ENCODE measurements at regions not wholly inside any gene's neighbourhood (a gene's known extent, or its start where the extent isn't known, plus 50 kb on each side); places are given as distances from the start of the nearest gene placed in this dataset.

GRCh38 chr6:119791736-119792135 lies 442.2 kb upstream of the MAN1A1 start:
- Histone ChIP-seq H3K27me3 (ENCODE audit: control insufficient read depth in 2 of 2, insufficient read depth in 2 of 2, low read length in 2 of 2) (no peaks in the 10 kb centered on the region), H3K9me1 (ENCODE audit: control insufficient read depth, insufficient read depth, low read length) (no peaks in the 10 kb centered on the region), H3K4me1 (replicated peaks in 1 of 2; ENCODE audit: control insufficient read depth in 2 of 2, insufficient read depth in 2 of 2, low read length in 2 of 2) (no peaks in the 10 kb centered on the region), H2AFZ (ENCODE audit: low read depth, low read length) (no peak overlapping the region), H3K27ac (ENCODE audit: extremely low read depth, low read depth, low read length) (no peak overlapping the region), H3K9ac (ENCODE audit: insufficient read depth in 1 of 2, low read depth in 2 of 2, low read length in 2 of 2) (no peak overlapping the region), H3K4me3 (no peak overlapping the region), H3K36me3 (ENCODE audit: control insufficient read depth, insufficient read depth, low read length) (no peaks in the 10 kb centered on the region), H3K9me3 (replicated peaks; ENCODE audit: control insufficient read depth, insufficient read depth, low read depth, low read length) (no peaks in the 10 kb centered on the region), H3K4me2 (ENCODE audit: insufficient read depth, low read length) (no peak overlapping the region), H3K79me2 (ENCODE audit: control insufficient read depth, insufficient read depth, low read length) (no peaks in the 10 kb centered on the region), H4K20me1 (replicated peaks; ENCODE audit: control insufficient read depth, insufficient read depth, low read length) (no peaks in the 10 kb centered on the region)
- ChIA-PET CTCF (ENCODE audit: low intra/inter-chr PET ratio) (no interaction called here), POLR2A (no interaction called here)
- whole genome bisulfite sequencing (ENCODE audit: insufficient coverage, low coverage, missing lambda C conversion rate) = 0% methylated on average over 1 of the region's 1 CpG
- no peak for FAIRE-seq
- TF ChIP-seq XRCC4 (IDR thresholded peaks at IDR 0.05; ENCODE audit: extremely low read depth, insufficient read depth, insufficient read length) = no peak
- TF ChIP-seq KDM5B (IDR thresholded peaks at IDR 0.05; ENCODE audit: insufficient replicate concordance, low read depth, low read length) = no peak
- TF ChIP-seq ARHGAP35 (IDR thresholded peaks at IDR 0.05; ENCODE audit: partially characterized antibody) = no peak
- no peak for TF ChIP-seq EWSR1 (IDR thresholded peaks at IDR 0.05; ENCODE audit: borderline replicate concordance, low read depth, partially characterized antibody)
- TF ChIP-seq ZNF280B (CRISPR knock-in tag; IDR thresholded peaks at IDR 0.05) = no peak
- TF ChIP-seq PHF21A (IDR thresholded peaks at IDR 0.05; ENCODE audit: borderline replicate concordance, low read depth) = no peak
- TF ChIP-seq TRIM24 (IDR thresholded peaks at IDR 0.05) = no peak
- no peak for TF ChIP-seq ZNF224 (CRISPR knock-in tag; IDR thresholded peaks at IDR 0.05)
- TF ChIP-seq CTCF (IDR thresholded peaks at IDR 0.05 in 2 of 3, conservative IDR thresholded peaks at IDR 0.05 in 1 of 3; ENCODE audit: insufficient read depth in 2 of 3, low read depth in 1 of 3, low read length in 3 of 3) = no peak
- TF ChIP-seq YY1 (IDR thresholded peaks at IDR 0.05; ENCODE audit: borderline replicate concordance in 1 of 3, control insufficient read depth in 1 of 3, extremely low read depth in 1 of 3, insufficient read depth in 3 of 3, insufficient read length in 1 of 3, insufficient replicate concordance in 2 of 3, low read depth in 1 of 3, low read length in 2 of 3) = no peak
- TF ChIP-seq BCL6 (CRISPR knock-in tag; IDR thresholded peaks at IDR 0.05) = no peak
- intact Hi-C loops (cut with micrococcal nuclease) (no loop called here), in situ Hi-C loops (cut with MboI) (no loop called here)
- no peak for DNase-seq (ENCODE audit: extremely low read depth in 1 of 4, low spot score in 3 of 4)
- ATAC-seq = no peak
- BruUV-seq (replicated peaks) = no TSS peak
